ENCODE measurements at regions not wholly inside any gene's neighbourhood (a gene's known extent, or its start where the extent isn't known, plus 50 kb on each side); places are given as distances from the start of the nearest gene placed in this dataset.

DNA sequence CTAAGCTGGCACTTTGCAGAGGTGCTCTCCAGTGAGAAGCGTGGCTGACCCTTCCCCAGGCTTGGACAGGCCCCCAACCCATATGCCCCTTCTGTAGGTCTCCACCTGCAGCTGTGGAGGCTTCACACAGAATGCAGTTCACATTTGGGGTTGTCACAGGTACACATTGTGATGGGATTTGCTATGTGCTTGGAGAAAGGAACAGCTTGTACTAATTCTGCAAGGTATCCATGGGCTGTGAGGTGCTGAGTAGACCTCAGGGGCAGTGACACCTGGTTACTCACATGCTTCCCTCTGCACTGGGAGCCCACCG is 188.9 kb downstream of the CXCL12 start:
- DNase-seq = no peak

GRCh38 chr10:44195112-44196007 is 189.5 kb downstream of the CXCL12 start:
- no peak for DNase-seq

GRCh38 chr10:44194435-44194834 is 190.5 kb downstream of the CXCL12 start:
- DNase-seq = no peak

DNA sequence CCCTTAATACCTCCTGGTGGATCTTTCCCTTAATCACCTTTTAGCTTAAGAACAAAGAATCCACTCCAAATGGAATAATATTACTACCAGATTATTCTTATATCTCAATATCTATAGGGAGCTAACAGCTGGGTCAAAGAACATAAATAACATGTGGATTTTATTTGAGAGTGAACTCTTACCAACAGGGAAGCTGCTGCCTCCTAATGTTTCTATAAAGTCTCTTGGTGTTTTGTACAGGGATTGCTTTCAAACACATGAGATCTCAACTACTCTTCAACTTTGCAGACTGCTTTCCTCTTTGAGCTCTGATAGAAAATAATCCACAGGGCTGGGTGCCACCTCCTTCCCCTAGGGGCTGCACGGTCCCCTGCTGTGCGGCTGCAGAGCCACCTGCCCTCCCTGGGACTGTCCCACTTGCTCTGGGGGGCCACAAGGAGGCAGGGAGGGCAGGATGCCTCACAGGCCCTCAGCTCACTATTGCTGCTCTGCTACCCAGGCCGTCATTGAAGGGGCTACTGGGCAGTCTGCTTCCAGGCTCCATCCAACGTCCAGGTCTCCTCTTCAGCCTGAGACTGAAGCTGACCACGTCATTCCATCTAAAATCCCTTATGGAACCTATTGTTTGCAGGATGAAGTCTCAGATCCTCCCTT is 191.2 kb downstream of the CXCL12 start:
- DNase-seq = no peak

GRCh38 chr10:44193166-44193565 is 191.7 kb downstream of the CXCL12 start:
- DNase-seq = no peak

DNA sequence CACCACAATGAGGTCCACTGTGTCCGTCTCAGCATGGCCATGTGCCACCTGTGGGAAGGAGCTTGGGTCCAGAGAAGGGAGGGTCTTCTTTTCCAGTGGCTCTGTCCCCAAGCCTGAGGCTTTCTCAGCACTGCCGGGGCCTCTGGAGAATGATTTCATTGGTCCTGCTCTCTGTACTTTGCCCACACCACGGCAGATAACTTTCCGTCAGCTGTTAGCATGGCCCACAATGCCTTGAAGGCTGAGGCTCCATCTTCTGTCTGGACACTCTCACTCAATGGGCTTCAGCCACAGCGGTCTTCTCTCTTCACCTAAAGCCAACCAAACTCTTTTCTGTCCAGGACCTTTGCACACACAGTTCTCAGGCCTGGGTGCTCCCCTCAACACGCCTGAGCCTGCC is 192.5 kb downstream of the CXCL12 start:
- no peak for DNase-seq

DNA sequence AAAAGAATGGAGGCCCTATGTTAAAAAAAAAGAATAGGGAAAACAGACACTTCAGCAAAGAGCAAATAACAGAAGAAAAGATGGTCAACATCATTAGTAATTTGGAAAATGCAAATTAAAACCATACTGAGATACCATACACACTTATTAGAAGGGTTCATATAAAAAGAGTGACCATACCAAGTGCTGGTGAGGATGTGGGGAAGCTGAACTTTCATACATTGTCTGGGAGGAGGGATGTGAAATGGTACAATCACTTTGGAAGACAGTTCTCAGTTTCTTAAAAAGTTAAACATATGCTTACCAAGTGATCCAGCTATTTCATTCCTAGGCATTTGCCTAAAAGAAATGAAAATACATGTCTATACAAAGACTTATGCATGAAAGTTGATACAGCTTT is 194.4 kb downstream of the CXCL12 start:
- DNase-seq = no peak

- no peak for DNase-seq
Measured at GRCh38 chr10:44186821-44187220, 198.1 kb downstream of the CXCL12 start.

GRCh38 chr10:44186150-44186549 is 198.7 kb downstream of the CXCL12 start:
- no peak for DNase-seq

GRCh38 chr10:44185315-44185666 is 199.6 kb downstream of the CXCL12 start:
- no peak for DNase-seq

DNA sequence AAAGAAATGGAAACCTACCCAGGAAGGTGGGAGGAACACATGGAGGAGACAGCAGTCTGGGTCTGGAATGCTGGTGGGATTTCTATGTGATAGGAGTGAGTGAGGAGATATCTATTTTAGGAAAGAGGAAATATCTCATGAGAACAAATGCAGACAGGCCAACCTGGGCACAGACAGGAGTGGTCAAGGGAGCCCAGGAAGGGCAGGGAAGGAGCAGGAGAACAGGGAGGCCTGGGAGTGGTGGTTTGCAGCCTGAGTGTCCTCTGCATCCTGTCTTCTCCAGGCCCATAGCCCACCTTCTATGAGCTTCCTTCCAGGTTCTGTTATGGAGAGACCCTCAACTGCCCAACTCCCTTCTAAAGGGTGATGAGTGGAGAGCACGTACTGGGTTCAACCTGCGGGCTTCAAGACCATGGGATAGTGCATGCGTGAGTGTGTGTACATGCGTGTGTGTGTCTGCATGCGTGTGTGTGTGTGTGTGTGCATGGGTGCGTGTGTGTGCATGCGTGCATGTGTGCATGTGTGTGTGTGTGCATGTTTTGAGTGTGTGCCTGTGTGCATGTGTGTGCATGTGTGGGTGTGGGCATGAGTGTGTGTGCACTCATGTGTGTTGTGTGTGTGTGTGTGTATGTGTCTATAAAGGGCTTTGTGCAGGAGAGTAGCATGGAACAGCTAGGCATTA is 200.1 kb downstream of the CXCL12 start:
- DNase-seq = no peak

GRCh38 chr10:44183667-44184632 is 200.9 kb downstream of the CXCL12 start:
- DNase-seq = no peak

- no peak for DNase-seq
Measured at GRCh38 chr10:44182909-44183308, 202.0 kb downstream of the CXCL12 start.

- no peak for DNase-seq
Measured at GRCh38 chr10:44180321-44181168, 204.4 kb downstream of the CXCL12 start.

DNA sequence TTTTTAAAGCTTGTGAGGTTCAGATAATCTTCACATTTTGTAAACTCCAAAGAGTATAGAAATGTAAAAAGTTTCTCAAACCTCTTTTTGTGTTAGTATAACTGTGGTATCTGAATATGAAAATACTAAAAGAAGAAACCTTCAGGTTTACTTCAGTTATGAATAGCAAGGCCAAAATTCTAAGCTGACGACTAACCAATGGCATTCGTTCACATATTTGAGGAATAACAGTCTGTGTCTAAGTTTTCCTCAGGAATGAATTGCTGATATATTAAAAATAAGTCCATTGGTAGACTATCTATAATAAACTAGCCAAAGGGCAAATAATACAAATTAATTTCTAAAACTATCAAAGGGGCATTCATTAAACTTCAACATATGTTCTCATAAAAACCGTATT is 206.0 kb downstream of the CXCL12 start:
- DNase-seq = no peak

DNA sequence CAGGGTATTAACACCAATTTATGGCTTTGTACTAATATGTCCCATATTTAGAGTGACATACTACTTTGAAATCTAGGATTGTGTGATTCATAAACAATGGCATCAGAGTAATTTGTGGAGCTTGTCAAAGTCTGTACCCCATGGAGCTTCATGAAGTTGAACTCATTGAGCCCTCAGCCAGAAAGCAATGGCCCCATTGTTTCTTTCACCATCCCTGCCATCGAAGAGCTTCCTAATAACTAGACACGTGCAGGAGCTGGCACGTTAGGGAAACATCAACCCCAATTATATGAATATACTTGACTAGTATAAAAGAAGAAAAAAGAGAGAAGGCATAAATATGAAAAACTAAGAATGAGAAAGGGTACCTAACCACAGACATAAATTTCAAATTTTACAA is 206.6 kb downstream of the CXCL12 start:
- DNase-seq = no peak

- no peak for DNase-seq
Measured at GRCh38 chr10:44177610-44178009, 207.3 kb downstream of the CXCL12 start.

GRCh38 chr10:44176311-44176710 is 208.6 kb downstream of the CXCL12 start:
- DNase-seq = no peak

DNA sequence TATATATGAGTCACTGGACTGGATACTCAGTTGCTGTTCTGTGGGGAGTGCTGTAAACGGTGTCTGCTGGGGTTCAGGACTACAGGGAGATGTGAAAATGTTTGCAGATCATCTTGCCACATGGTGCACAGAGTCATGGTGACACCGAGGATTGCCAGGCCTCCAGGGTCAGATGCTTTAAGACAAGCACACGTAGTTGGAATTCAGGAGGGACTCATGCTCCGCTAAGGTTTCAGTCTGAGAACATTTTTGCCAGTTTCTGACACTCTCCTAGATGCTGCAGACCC is 211.3 kb downstream of the CXCL12 start:
- no peak for DNase-seq

DNA sequence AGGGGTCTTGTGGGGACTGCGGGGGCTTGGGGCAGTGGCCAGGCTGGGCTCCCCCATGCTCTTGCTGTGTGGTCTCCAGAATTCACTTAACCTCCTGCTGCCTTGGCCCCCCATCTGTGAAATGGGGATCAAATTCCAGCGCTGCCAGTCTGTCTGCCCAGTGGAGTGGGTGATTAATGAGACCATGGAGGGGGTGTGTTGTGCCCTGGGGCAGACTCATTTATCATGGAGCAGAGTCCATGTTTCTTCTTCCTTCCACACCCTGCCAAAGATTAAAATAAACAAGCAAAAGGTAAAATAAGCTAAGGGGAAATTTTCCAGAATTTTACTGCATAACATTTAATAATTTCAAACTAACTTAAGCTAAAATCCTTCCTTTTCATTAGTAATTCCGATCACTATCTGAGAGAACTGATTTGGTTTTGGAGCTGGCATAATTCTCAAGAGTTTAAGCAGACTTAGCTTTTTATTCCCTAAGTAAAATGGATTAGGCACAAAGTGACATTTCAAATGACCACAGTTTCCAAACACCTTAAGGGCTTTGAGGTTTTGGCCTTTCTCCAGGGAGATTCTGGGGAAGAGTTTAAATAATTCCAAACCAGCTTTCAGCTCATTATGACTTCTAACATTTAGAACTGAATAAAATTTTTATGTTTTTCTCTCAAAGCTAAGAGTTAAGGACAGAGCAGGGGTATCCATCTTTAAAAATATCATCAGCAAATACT is 211.9 kb downstream of the CXCL12 start:
- no peak for DNase-seq

DNA sequence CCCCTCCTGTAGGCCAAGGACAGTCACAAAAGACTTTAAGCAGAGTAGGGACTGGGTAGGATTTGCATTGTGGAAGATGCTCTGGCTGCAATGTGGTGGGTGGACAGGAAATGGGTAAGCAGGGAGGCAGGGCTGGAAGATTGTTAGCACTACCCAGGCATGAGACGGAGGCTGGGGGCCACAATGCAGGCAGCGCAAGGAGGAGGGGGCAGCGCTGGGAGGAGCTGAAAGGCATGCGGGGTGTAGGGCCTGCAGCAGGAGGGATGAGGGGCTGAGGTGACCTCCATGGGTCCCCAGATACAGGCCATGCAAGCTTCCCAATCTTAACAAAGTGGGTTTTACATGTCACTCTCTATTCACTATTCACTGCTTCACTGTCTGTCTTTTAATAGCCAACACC is 213.1 kb downstream of the CXCL12 start:
- no peak for DNase-seq

GRCh38 chr10:44168478-44168877 is 216.4 kb downstream of the CXCL12 start:
- no peak for DNase-seq
